HG02759 (cell line): ENCODE measurements at regions not wholly inside any gene's neighbourhood (a gene's known extent, or its start where the extent isn't known, plus 50 kb on each side); places are given as distances from the start of the nearest gene placed in this dataset.
A peak's percentile ranks its signal among the peaks of the same experiment; 100 is the strongest.
"Not testable (repeated sequence)": the region's sequence is repeated elsewhere in the genome, so short reads cannot be mapped to it uniquely, and the experiment has no call there.

ENCODE experiments used
- ATAC-seq: cut with Tn5 transposase; IDR thresholded peaks from one replicate; pipeline ENCODE4 v1.9.1; 2021; ENCODE audit warnings: mild to moderate bottlenecking, moderate library complexity; ENCODE audit not compliant: unreplicated experiment

DNA sequence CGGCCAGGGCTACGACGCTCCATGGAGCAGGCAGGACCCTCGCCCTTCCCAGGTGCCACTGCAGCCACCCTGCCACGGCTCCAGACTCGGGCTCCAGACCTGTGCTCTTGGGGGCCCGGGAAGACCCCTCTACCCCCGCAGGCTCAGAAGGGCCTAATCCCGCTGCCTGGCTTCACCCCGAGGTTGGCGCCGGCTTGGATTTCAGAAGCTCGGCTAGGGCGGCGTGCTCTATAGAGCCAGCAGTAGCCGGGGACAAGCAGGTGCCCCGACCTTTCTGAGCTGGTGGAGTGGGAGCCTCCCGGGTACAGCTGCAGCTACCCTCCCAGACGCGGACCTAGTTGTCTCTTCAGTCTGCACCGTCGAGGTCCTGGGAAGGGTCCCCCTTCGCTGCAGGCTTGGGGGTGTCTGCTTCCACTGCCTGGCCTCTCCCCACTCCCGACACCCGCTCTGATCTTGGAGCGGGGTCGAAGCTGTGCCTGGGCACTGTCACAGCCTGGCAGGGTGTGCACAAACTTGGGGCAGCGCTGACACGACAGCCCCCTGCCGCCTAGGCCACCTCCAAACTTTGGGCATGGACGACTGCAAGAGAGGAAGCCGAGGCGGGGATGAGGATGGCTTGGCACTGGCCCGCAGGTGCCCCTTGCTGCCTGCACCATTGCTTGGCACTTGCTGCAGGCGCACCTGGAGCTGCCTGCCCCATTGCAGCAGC, 1366.1 kb upstream of the CDH9 start:
- ATAC-seq: no peak

DNA sequence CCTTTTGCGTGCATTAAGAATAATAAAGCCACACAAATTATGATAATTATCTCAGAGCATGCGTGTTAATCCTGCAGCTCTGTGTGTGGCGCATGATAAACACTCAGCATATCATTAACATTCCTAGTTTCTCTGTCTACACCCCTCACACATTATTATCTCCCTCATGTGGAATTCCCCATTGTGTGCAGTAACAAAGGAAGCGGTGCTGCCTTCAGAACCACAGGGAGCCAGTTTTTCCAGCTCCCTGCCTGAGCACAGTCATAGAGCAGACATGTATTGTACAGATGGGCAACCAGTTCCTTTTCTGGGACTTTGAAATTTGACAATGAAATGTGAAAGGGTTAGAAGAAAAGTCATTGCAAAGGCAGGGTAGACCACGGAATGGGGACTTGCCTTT, 1365.5 kb upstream of the CDH9 start:
- no peak for ATAC-seq

DNA sequence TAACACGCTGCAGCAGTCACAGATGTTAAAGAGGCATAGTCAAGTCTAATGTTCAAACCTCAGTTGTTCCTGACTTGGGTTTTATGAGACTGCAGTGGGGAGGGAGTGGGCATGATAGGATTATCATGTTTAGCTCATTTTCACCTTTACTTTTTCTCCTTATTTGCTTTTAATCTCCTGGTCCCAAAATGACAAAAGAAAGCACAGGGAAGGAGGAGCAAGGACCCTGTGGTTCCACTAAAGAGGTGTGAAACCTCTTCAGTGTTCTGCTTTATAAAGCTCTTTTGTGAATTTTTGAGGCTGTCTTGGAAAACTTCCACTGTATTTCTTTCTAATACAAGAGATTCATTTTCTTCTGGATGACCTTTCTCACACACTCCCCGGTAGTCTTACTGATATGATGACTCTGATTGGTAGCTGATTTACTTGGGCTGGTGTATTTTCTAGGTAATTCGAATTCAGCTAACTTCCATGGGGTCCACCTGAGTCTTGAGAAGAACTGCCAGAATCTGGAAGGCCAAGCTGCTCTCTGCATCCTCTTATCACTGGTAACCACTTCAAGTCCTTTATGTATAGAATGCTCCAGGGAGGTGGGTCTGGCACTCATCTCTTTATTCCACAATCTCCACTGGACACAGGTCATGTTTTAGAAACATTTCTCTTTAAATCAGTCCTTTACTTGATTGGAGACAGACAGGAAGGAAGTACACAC, 1364.4 kb upstream of the CDH9 start:
- ATAC-seq: no peak

DNA sequence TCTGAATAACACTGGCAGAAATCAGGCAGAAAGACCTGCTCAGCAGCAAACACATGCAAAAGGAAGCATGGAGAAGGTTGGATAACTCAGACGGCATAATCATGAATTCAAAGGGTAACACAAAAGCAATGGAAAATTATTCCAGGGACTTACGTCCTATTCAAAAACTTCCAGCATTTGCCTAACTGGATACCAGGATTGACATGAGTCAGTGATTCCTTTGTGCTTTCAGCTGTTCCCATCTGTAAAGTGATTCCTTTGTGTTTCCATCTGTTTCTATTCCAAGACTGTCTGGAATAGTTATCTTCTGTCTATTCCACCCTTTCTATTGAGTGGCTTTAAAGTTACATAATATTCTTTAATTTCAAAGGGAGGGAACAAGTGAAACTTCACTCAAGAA, 1361.7 kb upstream of the CDH9 start:
- ATAC-seq: no peak

DNA sequence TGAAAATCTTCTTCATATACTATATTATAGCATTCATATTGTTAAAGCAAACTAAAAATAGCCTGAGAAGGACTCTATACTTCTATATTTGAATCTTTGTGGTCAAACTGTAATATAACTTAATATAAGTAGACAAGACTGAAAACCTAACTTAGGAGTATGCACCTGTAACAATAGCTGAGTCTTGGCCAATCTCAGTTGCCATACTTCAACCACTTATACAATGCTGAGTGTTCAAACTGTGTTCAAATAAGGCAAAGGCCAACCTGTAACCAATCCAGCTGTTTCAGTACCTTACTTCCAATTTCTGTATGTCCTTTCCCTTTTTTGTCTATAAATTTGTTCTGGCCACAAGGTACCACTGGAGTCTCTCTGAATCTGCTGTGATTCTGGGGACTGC, 1360.8 kb upstream of the CDH9 start:
- ATAC-seq: no peak

DNA sequence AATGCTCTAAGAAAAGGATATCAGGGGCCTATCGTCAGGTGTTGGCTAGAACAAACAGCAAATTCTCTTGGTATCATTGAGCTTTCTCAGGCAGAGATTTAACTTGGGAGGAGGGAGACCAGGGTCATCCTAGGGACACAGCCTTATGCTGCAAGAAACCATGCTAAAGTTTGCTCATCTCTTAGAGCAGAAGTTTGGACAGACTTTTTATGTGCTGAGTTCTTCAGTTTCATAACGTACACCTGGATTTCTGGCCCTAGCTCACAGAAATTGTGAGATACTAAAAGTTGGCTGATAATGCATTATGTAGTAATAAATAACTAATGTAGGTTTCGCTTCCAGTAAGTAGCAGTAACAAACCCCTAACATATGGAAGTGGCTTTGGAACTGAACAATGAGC, 1359.8 kb upstream of the CDH9 start:
- ATAC-seq: no peak

DNA sequence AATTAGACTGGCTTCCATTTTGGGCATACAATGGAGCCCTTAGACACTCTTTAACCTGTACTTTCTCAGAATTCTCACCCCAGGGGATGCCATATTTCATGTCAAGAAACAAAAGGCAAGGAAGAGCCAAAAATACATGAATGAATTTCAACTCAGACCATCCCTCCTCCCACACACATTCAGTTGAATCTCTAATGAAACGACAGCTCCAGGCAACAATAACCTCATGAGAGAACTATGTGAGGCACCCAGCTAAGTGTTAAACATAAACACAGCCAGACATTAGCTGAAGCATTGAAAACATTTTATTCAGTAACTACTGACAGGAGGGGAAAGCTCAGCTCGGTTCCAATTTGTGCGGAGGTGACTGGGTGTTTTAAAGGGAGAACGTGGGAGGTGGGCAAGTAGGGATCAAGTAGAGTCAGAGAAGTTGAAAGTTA, 1359.1 kb upstream of the CDH9 start:
- no peak for ATAC-seq

DNA sequence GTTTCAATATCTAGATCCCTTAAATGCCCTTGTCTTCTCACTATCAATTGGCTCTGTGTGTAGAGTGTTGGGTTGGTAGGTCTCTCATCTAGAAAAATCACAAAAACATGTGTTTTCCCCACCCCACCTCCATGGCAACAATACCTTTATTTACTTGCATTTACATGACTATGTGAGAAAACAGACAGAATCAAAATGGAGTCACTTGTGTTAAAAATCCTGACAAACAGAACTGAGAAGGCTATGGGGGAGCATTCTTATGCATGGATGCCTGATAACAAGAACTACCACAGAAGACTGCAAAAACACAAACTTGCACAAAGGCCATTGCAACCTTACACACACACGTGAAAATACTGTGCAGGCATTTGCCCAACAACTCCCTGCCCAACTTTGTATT, 1352.9 kb upstream of the CDH9 start:
- no peak for ATAC-seq

DNA sequence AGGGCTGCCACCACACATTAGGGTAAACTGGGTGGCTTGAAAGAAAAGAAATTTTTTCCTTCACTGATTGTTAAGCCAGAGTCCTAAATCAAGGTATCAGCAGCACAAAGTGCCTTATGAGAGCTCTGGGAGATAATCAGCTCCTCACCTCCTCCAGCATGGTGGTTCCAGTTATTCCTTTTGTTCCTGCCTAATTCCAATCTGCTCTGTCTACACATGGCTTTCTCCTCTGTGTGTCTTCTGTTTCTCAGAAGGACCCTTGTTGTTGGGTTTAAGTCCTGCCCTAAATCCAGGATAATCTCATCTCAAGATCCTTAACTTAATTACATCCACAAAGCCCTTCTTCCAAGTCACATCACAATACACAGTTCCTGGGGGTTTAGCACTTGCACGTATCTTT, 1352.0 kb upstream of the CDH9 start:
- no peak for ATAC-seq

DNA sequence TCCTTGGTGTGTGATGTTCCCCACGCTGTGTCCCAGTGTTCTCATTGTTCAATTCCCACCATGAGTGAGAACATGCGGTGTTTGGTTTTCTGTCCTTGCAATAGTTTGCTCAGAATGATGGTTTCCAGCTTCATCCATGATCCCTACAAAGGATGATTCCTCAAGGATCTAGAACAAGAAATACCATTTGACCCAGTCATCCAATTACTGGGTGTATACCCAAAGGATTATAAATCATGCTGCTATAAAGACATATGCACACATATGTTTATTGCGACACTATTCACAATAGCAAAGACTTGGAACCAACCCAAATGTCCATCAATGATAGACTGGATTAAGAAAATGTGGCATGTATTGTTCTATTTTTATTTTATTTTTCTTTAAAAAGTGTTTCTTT, 1351.3 kb upstream of the CDH9 start:
- not testable (repeated sequence) for ATAC-seq

DNA sequence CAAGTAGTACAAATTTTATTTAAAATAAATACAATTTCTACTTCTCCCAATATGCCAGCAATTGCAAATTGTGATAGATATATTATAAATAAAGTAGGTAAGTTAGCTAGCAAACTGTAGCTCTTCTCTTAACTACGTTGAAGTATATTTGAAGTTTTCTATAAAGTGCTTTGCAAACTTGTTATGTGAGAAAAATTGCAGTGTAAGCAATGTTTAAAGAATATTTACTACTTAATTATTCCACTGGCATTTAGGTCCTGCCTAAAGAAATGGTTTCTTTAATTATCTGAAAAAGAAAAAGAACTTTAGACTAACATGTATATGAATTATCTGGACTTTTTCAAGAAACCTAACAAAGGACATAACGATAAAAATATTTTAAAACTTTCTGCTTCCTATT, 1350.0 kb upstream of the CDH9 start:
- ATAC-seq: no peak

DNA sequence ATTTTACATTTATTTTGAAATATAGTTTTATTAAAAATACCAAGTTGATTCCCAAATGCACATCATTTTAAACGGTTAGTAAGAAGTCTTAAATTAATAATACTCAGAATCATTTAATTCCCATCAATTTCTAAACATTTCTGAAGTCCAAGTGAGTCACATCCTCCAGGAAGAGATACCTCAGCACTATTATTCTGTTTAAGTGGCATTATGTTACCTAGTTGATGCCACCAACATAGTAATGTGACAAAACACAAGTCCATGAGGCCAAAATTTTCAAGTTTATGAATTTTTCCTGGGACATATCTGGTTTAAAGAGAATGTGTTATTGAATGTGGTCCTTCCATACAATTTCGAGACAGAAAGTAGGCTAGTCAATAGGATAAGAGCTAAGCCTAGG, 1348.3 kb upstream of the CDH9 start:
- no peak for ATAC-seq

DNA sequence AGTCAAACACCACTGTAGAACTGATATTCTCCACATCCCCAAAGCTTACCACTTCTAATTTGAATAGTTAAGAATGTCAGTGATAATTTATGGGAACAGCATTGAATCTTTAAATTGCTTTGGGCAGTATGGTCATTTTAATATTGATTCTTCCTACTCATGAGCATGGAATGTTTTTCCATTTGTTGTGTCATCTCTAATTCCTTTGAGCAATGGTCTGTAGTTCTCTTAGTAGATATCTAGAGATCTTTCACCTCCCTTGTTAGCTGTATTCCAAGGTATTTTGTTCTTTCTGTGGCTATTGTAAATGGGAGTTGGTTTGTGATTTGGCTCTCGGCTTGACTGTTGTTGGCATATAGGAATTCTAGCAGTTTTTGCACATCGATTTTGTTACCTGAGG, 1341.8 kb upstream of the CDH9 start:
- ATAC-seq: no peak

DNA sequence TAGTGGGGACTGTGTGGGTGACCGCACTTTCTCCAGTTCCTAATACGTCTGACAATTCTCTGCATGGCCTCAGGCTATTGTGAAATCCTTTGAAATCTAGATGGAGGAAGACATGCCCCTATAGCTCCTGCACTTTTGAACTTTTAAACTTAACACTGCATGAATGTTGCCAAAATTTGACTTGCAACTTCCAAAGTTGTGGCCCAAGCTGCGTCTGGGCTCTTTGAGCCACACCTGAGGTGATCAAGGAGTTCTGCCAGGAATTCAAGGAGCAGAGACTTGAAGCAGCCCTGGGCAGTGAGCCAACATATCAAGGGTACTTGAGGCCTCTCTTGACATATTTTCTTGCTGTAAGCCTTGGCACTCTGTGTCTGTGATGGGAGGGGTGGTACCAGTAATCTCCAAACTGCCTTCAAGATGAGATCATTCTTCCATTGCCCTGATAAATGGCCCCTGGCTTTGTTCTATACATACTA, 1336.1 kb upstream of the CDH9 start:
- no peak for ATAC-seq

DNA sequence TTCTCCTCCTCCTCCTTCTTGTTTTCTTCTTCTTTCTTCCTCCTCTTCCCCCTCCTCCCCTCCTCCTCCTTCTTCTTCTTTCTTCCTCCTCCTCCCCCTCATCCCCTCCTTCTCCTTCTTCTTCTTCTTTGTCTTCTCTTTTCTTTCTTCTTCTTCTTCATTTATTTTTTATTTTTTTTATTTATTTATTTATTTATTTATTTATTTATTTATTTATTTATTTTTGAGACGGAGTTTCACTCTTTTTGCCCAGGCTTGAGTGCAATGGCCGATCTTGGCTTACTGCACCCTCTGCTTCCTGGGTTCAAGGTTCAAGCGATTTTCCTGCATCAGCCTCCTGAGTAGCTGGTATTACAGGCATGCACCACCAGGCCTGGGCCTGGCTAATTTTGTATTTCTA, 1332.5 kb upstream of the CDH9 start:
- ATAC-seq: no peak

DNA sequence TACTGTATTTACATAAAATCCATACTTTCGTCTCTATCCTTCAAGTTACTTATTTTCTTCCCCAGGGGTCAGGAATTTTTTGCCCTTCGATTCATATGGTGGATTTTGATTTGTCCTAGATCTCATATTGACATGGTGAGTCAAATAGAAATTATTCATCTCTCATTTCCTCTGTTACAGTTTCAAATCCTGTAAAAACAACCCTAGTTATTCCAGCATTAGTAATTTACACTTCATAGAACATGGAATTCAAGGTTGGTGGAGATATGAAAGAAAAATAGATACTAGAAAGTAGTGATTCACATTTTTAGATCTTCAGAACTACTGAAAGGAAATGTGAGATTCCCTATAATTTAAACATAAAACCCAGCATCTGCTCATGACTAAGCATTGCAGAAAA, 1331.0 kb upstream of the CDH9 start:
- no peak for ATAC-seq

DNA sequence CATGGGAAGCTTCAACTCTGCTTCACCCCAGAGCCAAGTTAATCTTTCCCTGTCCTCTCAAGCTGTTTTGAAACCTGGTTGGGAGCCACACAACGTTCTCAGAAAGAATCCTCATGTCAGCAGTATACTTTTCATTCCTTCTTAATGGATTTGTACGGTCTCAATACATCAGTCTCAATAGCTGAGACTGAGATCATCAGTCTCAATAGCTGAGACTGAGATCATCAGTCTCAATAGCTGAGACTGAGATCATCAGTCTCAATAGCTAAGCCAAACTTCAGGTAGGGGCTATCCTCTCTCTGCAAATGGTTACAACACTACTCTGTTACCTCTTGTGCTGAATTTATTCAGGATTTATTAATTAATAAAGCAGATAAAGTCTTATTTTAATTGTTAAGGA, 1317.4 kb upstream of the CDH9 start:
- ATAC-seq: no peak

DNA sequence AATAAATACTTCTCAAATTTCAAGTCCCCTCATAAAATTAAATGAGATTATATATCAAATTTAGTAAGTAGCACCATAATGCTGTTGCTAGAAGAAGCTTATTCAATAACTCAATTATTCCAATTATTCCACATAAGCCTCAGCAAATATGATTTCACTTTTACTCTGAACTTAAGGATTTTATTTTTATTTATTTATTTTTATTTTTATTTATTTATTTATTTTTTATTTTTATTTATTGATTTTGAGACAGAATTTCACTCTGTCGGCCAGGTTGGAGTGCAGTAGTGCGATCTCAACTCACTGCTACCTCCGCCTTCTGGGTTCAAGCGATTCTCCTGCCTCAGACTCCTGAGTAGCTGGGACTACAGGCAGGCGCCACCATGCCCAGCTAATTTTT, 1308.3 kb upstream of the CDH9 start:
- no peak for ATAC-seq

DNA sequence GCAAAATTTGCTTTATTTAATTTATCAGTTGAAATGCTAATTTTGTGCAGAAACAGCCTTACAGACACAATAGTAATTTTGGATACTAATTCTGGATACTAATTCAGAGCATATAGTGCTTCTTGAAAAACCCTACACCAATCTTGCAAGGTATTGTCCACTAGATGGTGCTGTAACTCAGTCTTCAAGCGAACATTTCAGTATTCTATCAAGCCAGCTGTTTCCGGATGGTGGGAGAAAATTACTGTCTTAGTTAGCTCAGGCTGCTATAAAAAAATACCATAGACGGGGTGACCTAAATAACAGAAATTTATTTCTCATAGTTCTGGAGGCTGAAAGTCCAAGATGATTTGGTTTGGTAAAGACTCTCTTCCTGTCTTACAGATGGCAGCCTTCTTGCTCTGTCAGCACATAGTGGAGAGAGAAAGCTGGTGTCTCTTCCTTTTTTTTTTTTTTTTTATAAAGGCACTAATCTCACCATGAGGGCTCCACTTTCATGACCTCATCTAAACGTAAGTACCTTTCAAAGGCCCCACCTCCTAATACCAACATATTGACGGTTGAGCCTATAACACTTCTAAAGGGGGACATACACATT, 1306.5 kb upstream of the CDH9 start:
- peak; percentile 81 for ATAC-seq

DNA sequence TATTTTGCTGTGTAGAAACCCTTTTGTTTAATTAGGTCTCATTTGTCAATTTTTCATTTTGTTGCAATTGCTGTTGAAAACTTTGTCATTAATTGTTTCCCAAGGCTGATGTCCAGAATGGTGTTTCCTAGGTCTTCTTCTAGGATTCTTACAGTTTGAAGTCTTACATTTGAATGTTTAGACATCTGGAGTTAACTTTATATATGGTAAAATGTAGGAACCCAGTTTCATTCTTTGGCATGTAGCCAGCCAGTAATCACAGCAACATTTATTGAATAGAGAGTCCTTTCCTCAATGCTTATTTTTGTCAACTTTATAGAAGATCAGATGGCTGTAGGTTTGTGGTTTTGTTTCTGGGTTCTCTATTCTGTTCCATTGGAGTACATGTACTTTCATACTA, 1290.8 kb upstream of the CDH9 start:
- no peak for ATAC-seq

DNA sequence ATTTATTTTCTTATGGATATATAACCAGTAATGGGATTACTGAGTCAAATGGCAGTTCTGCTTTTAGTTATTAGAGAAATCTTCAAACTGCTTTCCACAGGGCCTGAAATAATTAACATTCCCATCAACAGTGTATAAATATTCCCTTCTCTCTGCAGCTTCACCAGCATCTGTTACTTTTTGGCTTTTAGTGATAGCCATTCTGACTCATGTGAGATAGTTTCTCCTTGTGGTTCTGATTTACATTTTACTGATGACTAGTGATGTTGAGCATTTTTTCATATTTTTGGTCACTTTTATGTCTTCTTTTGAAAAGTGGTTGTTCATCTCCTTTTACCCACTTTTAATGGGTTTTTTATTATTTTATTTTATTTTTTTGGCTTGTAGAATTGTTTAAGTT, 1290.3 kb upstream of the CDH9 start:
- no peak for ATAC-seq

DNA sequence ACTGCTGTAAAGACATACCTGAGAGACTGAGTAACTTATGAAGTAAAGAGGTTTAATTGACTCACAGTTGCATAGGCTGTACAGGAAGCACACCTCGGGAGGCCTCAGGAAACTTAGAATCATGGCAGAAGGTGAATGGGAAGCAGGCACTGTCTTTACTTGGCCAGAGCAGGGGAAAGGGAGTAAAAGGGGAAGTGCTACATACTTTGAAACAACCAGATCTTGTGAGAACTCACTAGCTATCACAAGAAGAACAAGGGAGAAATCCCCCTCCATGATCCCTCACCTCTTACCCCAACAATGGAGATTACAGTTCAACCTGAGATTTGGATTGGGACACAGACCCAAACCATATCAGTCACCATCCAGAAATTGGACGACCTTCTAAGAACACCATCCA, 1285.8 kb upstream of the CDH9 start:
- ATAC-seq: no peak
